ENCODE measurements at regions not wholly inside any gene's neighbourhood (a gene's known extent, or its start where the extent isn't known, plus 50 kb on each side); places are given as distances from the start of the nearest gene placed in this dataset.

DNA sequence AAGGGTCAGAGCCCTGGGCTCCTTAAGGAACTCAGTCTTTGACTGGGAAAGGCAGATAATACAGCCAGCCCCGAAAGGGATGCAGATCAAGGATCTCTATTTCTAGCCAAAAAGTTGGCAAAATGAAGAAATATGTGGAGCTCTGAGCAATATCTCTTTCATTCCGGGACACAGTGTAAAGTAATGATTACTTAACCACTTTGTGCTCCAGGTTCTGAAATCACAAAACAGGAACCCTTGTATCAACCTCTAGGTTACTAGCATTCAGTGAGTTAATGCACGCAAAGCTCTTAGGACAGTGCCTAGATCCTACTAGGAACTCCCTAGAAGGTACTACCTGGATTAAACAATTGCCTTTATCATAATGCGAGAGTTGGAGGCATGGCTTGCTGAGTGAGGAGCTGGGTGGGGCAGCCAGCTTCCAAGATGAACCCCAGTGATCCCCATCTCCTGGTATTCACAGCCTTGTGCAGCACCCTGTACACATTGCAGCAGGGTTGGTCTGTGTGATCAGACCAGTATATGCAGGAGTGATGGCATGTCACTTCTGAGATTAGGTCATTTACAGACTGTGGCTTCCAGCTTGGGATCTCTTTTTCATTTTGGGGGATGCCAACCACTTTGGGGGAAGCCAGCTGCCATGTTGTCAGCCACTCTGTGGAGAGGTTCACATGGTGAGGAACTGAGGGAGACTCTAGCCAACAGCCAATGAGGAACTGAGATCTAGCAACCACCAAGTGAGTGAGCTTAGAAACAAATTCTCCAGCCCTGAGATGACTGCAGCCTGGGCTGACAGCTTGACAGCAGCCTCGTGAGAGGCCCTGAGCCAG lies 103.1 kb upstream of the SLC44A1 start:
- Histone ChIP-seq H3K36me3 (no peaks in the 10 kb centered on the region), H3K27ac (peak overlapping the region; percentile 2; the same call in 1 of the 2 replicates), H3K4me3 (ENCODE audit: low read depth, low read length) (no peak overlapping the region), H3K9me3 (ENCODE audit: severe bottlenecking) (no peaks in the 10 kb centered on the region), H3K27me3 (ENCODE audit: insufficient read depth, low read depth, severe bottlenecking) (no peaks in the 10 kb centered on the region)
- TF ChIP-seq, protein P1, sequence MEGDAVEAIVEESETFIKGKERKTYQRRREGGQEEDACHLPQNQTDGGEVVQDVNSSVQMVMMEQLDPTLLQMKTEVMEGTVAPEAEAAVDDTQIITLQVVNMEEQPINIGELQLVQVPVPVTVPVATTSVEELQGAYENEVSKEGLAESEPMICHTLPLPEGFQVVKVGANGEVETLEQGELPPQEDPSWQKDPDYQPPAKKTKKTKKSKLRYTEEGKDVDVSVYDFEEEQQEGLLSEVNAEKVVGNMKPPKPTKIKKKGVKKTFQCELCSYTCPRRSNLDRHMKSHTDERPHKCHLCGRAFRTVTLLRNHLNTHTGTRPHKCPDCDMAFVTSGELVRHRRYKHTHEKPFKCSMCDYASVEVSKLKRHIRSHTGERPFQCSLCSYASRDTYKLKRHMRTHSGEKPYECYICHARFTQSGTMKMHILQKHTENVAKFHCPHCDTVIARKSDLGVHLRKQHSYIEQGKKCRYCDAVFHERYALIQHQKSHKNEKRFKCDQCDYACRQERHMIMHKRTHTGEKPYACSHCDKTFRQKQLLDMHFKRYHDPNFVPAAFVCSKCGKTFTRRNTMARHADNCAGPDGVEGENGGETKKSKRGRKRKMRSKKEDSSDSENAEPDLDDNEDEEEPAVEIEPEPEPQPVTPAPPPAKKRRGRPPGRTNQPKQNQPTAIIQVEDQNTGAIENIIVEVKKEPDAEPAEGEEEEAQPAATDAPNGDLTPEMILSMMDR (IDR thresholded peaks at IDR 0.05; ENCODE audit: low read depth, low read length) = no peak
- DNase-seq = peak; percentile 61

DNA sequence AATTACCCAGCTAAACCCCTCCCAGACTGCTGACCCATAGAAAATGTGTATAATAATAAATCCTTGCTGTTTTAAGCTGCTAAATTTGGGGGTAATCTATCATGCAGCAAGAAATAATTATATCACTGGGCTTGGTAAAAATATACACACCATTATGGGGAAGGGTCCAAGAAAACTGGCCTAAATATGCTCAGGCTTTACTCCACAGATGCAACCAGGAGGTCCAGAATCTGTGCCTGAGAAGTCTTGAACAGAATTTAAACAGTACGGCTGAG lies 102.5 kb upstream of the SLC44A1 start:
- DNase-seq = no peak
- H3K36me3 ChIP-seq = no peaks in the 10 kb centered on the region
- no peaks in the 10 kb centered on the region for H3K9me3 ChIP-seq (ENCODE audit: severe bottlenecking)
- no peak overlapping the region for H3K4me3 ChIP-seq (ENCODE audit: low read depth, low read length)
- H3K27ac ChIP-seq = peak overlapping the region; percentile 37
- TF ChIP-seq, protein P1 (IDR thresholded peaks at IDR 0.05; ENCODE audit: low read depth, low read length) = no peak
- H3K27me3 ChIP-seq (ENCODE audit: insufficient read depth, low read depth, severe bottlenecking) = no peaks in the 10 kb centered on the region

DNA sequence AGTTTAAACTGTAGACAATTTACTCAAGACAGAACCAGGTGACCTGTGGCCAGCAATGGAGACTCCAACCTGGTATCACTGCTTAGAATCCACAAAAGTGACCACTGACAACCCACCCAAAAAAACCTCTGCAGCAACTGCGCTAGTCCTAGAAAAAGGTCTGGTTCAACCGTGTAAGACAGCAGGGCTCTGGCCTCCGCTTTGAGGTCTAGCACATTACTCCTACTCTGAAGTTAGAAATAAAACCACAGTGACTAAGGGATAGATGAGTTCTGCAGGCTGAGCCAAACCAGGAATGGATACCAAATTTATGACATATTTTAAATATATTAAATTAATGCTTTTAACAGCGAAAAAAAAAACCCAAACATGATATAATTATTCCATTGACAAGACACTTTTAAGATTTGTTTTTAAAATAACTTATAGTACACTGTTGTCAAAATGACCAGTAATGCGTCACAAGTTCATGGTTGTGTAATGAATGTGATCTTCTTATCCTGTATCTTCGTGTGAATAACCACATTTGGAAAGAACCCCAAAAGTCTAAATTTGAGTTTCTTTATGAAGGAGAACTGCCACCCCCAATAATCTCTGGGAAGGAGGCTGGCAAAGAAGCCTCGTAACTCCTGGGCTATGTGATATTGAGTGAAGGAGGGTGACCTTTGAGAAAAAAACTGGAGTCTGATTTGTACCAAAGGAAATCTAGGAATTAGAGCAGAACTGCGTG lies 101.9 kb upstream of the SLC44A1 start:
- no peak for DNase-seq
- Histone ChIP-seq H3K36me3 (no peaks in the 10 kb centered on the region), H3K27ac (no peak overlapping the region; the same call in 1 of the 2 replicates), H3K9me3 (ENCODE audit: severe bottlenecking) (no peaks in the 10 kb centered on the region), H3K27me3 (ENCODE audit: insufficient read depth, low read depth, severe bottlenecking) (no peaks in the 10 kb centered on the region), H3K4me3 (ENCODE audit: low read depth, low read length) (no peak overlapping the region)
- TF ChIP-seq, protein P1 (IDR thresholded peaks at IDR 0.05; ENCODE audit: low read depth, low read length) = no peak

DNA sequence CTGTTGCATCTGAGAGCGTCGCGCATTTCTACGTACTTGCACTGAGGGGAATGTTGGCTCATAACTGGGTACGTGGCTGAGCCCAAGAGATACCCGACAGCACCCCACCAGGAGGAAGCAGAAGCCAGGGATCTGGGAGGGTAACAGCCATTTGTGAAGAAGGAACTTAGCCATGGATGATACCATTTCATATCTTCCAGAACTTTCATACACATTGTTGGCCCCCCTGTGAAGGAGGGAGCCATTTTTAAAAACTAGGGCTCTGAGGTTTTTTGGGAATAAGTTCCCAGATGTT lies 101.4 kb upstream of the SLC44A1 start:
- TF ChIP-seq, protein P1 (IDR thresholded peaks at IDR 0.05; ENCODE audit: low read depth, low read length) = no peak
- DNase-seq = no peak
- no peaks in the 10 kb centered on the region for H3K27me3 ChIP-seq (ENCODE audit: insufficient read depth, low read depth, severe bottlenecking)
- no peak overlapping the region for H3K27ac ChIP-seq
- H3K36me3 ChIP-seq = no peaks in the 10 kb centered on the region
- no peak overlapping the region for H3K4me3 ChIP-seq (ENCODE audit: low read depth, low read length)
- H3K9me3 ChIP-seq (ENCODE audit: severe bottlenecking) = no peaks in the 10 kb centered on the region

DNA sequence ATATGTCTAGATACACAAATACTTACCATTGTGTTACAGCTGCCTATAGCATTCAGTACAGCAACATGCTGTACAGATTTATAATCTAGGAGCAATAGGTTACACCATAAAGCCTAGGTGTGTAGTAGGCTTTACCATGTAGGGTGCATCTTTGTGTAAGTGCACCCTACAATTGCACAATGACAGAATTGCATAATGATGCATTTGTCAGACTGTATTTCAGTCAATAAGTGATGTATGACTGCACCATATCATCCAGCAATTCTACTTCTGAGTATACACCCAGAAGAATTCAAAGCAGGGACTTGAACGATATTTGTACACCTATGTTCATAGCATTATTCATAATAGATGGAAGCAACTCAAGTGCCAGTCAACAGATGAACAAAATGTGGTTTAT lies 100.4 kb upstream of the SLC44A1 start:
- Histone ChIP-seq H3K27me3 (ENCODE audit: insufficient read depth, low read depth, severe bottlenecking) (no peaks in the 10 kb centered on the region), H3K9me3 (ENCODE audit: severe bottlenecking) (no peaks in the 10 kb centered on the region), H3K36me3 (no peaks in the 10 kb centered on the region), H3K27ac (no peak overlapping the region), H3K4me3 (ENCODE audit: low read depth, low read length) (no peak overlapping the region)
- no peak for DNase-seq
- TF ChIP-seq, protein P1 (IDR thresholded peaks at IDR 0.05; ENCODE audit: low read depth, low read length) = no peak
